Raji (cell line): ENCODE measurements at regions not wholly inside any gene's neighbourhood (a gene's known extent, or its start where the extent isn't known, plus 50 kb on each side); places are given as distances from the start of the nearest gene placed in this dataset.

Experiments used
- POLR2A ChIP-seq: IDR thresholded peaks from 2 replicates; pipeline ENCODE4 v1.6.1; 2011; ENCODE audit warnings: low read depth, low read length, control low read depth; ENCODE audit not compliant: insufficient read depth

DNA sequence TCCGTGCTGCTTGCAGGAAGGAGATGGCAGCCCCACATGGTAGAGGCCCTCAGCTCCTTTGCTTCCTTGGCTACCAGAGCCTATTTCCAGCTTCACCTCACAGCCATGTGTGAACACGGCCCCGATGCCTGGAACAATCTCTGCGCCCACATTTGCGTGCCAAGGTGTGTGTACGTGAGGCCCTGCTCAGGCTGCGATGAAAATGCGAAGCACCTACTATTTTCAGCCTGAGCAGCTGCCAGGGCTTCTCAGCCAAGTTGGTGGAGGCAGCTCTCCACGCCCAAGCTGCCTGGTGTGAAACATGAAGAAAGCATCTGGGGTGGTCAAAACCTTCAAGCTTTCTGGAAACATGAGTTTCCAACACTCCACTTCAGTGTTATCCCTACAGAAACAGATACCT is 177.8 kb upstream of the EGLN3 start:
- no peak for TF ChIP-seq POLR2A

DNA sequence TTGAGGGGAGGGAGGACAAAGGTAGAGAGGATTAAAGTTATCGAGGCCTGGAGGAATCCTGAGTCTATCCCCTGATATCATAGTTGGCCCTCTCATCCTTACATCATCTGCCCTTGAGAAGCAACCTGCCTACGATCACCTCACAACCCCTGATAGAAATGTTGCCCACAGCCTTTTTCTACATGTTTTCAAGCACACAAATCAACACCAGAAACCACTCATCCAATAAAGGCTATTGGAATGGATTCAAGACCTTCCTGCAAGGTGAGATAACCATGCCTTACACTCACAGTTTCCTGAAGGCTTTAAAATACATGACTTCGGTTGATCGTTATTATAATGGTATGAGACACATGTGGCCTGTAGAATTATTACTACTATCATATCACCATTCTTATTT is 175.7 kb upstream of the EGLN3 start:
- TF ChIP-seq POLR2A = no peak

DNA sequence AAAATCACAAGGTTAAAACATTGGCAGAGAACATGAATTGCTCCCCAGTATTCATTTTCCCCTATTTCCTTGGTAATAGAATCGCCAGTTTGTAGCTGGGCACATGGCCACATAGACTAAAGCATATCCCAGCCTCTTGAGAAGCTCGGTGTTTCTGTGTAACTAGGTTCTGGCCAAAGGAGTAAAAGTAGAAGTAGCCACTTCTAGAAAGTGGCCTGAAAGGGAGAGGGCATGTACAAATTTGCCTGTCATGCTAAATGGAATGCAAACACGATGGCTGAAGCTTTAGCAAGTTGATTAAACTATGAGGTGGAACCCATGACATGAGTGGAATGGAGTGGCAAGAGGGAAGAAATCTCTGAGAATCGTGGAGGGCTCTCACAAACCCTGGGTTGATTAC is 173.7 kb upstream of the EGLN3 start:
- TF ChIP-seq POLR2A = no peak

DNA sequence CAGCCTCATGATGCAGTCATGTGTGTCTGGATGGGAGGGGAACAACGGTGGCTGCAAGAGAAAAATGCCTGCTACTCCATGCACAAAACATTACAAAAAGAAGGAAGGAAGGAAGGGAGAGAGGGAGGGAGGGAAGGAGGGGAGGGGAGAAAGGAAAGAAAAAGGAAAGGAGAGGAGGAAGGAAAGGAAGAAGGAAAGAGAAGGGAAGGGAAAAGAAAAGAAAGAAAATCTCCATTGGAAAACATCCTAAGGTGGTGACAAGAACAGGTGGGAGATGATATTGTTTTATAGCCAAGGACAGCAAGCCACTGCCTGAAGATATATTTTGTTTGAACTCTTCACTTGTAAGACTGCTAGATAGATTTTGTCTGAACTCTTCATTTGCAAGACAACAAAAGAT is 171.8 kb upstream of the EGLN3 start:
- no peak for TF ChIP-seq POLR2A

DNA sequence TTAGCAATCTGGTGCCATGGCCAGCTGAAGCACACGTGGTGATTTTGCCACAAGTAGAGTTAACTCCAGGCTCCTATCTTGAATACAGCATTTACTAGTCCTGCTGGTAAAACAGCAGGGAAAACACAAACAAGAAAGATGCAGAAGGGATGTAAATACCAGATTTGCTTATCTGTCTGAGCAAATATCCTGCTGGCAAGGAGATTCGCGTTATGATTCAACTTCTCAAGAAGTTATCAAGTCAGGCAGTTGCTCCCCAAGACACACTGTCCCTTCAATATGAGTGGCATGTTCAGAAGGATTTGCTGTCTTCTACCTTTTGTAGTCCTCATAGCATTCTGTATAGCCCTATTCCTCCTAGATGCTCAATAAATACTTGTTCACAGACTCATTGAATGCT is 171.2 kb upstream of the EGLN3 start:
- no peak for TF ChIP-seq POLR2A

DNA sequence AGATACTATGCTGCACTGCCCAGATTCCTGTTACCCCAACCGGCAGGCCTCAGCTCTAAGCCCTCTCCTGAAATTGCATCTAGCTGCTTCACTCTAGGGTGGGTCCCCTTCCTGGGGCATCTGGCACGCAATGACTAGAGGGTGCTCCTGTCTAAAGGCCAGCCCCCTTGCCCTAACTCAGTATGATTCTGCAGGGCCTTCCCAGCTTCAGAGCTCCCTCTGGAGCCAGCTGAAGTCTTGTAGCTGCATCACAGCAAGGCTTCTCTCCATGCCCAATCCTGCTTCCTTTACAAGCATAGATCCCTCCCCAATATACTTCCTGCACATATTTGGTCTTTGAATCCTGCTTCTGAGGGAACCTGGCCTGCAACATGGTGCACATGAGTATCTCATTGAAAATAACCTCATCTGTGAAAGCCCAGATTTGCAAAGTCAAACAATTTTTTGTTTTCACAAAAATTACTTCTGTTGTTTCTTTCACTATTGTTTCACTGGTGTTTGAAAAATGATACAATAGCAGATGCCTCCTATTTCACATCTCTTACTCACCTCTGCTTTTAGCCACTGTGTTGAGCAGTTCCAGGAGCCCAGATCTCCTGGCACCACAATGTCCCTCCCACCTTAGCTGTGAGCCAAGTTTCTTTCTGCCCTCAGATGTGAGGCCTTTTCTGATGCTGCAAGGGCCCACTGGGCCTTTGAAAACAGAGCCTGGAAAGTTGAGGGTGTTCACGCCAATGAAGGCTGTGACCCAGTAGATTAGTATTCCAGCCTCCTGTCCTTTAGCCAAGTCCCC is 169.5 kb upstream of the EGLN3 start:
- no peak for TF ChIP-seq POLR2A

DNA sequence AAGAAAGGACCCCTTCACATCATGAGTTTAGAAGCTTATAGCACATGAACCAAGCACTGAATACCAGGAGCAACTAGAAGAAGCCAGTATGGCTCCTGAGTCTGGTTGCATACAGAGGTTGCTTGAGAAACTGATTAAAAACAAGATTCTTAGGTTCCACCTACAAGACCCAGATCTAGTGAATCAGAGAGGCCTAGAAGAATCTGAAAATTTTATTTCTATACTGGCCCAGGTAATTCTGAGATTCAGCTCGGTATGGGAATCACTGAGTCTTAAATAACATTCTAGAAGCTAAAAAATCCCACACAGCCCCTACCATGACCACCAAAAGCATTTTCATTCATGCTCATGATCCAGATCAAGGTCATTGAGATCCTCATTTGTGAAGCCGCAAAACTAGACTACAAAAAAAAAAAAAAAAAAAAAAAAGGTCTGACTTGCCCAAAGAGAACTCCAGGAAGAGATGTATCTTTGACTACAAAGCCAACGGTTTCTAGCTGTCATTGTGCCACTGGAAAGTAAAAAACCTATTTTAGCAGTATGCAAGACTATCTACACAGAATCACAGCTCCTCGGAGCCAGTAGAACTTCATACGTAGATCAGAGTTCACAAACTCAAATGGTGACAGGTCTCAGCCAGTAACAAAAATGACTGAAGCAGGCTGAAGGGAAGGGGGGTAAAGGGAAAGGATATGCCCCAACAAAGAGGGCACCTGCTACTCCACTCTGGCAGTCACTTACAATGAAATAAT is 168.4 kb upstream of the EGLN3 start:
- TF ChIP-seq POLR2A = no peak

DNA sequence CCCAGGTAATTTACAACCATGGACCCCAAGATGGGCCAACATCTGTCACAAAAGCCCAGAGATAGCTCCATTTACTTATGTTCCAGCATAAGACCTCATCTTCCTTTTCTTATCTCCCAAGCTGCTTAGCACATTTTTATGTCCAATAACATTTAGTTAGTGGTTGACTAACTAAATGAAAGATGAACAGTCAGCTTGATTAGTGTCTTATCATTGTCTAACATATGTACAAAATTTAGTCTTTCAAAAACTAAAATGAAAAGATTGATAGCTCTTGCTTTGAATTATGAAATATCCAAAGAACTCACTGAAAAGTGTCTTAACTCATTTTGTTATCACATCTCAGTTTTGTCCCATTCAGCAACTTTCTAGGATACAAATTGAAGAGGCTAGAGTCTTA is 163.1 kb upstream of the EGLN3 start:
- TF ChIP-seq POLR2A = no peak

DNA sequence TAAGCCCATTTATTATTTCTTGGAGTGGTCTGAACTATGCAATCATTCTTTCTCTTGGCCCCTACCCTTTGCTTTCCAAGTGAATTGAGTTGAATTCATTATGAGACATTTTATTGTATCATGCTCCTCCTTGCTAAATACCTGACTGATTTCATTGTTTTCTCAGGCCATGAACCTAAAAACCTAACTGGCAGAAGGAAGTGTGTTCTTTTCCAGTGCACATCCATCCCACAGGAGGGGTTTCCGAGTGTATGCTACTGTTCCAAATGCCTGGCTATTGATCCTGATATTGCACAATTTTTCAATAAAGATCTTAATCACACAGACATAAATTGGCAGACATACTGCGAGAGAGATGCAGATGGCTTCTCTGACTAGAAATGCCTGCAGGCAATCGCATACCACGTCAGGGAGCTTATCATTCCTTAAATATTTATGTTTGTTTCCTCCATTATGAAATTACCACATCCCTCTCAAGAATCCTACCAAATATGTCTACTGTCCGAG is 162.2 kb upstream of the EGLN3 start:
- no peak for TF ChIP-seq POLR2A

DNA sequence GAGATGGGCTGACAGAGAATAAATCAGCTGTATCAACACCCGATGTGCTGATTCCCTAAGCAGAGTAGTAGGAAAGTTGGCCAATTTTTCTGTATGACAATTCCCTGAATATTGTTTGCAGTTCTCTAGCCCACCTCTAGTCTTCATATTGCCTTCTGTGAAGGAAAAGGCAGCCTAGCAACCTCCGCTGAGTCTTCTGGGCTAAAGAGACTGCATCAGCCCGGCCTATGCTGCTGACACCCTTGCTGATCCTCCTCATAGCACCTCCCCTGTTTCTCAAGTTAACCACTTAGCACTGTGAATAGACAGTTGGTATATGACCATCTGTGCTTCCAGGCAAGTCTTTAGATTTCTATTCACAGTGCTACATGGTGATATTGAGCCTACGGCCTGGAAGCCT is 161.1 kb upstream of the EGLN3 start:
- no peak for TF ChIP-seq POLR2A

DNA sequence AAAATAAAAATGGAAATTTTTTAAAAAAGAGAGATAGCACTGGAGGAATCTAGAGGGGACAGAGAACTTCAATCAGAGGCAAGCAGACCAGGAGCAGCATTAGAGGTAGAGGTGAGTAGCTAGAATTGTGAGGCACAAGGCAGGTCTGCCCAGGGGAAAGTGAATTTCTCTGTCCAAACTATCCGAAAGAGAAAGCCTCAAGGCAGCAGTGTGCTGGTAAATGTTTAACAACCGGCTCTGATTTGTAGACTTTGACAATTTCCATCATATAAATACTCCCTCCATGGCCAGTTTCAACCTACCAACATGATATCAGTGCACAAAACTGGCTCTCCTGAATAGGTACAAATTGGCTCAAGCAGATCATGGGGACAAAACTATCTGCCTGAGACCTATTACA is 160.6 kb upstream of the EGLN3 start:
- no peak for TF ChIP-seq POLR2A

DNA sequence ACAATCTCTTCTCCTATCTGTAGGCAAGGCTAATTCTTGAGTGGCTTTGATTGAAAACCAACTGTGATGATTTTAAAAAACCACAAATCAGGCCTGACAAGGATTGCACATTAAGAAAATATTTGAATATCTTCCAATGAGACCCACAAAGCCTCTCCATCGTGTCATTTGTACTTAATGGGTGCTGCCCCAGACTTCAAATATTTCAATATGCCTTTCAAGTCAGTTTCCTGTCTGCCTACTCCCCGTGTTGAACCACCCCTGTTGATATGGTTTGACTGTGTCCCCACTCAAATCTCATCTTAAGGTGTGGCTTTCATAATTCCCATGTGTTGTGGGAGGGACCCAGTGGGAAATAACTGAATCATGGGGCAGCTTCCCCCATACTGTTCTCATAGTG is 159.7 kb upstream of the EGLN3 start:
- TF ChIP-seq POLR2A = no peak

DNA sequence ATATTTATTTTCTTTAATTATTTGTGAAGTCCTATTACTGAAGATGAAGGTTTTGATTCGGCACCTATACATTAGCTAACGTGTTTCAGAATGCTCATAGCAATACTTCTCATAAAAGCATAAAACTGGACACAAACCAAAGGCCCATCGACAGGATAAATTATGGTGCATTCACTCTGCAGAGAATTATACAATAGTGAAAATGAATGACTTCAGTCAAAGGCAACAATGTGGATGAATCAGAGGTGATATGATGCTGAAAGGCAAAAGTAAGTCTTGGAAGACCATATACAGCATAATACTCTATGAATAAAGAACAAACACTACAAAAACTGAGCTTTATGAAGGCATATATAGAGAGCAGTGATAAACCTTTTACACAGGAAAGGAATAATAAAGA is 156.6 kb upstream of the EGLN3 start:
- TF ChIP-seq POLR2A = no peak

DNA sequence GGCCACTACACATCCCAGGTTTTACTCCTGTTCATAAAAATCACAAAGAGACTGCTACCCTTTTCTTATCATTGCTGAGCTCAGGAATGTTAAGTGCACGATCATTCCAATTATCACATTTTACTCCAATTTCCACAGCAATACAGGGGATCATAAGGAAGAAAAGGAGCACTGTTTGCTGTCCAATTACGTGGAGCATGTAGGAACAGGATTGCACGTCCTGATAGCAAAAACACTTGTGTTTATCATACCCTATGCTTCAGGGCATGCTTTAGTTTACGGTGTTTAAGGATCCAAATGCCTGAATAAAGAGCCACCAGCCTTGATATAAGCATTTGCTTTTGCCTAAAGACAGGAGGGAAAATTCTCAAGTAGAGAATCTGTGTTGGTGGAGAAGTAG is 155.4 kb upstream of the EGLN3 start:
- TF ChIP-seq POLR2A = no peak

DNA sequence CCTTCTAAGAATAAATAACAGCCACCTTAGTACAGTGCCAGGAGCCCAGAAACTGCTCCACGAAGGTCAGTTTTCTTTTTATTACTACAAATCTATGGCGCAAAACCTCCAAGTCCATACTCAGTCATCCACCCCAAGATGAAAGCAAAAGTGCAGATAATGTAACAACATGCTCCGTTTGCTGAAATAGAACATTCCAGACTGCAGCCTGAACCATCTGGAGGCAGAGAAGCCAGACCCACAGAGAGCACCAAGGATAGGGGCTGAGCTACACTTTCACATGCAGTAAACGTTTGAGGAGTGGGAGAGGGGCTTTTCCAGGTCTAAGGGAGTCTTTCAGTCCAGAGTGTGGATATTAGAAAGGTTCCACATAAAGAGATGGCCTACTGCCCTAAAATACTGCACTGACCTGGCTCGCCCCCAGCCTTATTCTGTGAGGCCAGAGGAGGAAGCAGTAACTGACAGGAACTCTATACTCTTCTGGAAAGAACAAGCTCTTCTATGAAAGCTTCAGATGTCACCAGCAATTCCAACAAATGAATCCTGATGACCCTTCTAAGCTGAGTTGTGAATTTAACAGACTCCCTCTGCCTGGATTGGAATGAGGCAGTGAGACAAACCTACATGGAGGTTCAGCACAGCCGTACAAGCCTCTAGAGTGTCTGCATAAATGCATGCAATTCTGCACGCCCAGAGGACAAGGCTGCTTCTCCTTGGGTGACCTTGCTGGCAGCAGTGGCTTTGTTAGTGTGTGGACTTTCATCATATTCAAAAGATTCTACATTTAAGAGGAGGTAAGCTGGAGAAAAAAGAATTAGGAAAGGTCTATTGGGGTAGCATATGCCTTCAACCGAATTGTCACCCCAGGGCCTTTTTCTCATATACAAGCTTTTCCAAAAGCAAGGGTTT is 153.9 kb upstream of the EGLN3 start:
- TF ChIP-seq POLR2A = no peak

DNA sequence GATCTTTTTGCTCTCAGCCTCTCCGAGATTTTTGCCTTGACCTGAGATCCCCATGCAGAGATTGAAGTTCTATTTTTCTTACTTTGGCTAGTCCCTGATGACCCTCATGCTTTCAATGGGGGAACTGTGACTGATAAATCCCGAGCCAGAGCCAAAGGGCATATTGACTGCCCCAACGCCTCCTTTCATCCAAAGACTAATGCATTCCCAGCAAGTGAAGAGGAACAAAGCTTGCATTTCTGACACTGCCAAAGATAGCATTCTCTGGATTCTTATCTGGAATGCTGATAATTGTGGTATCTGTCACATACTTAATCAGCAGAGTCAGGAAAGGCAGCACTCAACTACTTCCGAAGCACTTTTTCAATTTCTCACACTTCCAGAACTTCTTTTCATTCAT is 152.3 kb upstream of the EGLN3 start:
- TF ChIP-seq POLR2A = no peak

DNA sequence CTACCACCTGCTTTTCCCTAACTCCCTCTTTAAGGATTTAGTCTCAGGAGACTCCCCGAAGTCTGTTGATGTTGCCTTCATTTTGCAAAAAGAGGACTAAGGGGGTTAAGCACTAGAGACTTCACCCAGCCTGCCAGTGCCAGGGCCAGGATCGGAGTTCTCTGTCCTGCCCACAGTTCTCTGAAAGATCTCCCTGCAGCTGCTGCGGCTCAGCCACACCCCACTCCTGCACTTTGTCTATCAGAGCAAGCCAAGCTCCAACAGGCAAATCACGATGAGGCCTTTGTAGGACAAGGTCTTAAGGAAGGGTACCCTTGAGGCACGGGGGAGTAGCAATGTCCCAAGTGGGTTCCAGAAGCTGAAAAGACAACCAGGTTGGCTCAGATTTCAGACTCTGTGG is 148.8 kb upstream of the EGLN3 start:
- no peak for TF ChIP-seq POLR2A
